C4-2B (cell line): ENCODE measurements at regions not wholly inside any gene's neighbourhood (a gene's known extent, or its start where the extent isn't known, plus 50 kb on each side); places are given as distances from the start of the nearest gene placed in this dataset.
"Not testable (repeated sequence)": the region's sequence is repeated elsewhere in the genome, so short reads cannot be mapped to it uniquely, and the experiment has no call there.

Source experiments
- H3K27ac ChIP-seq: fragments of 450-650 bp; 2 replicates; pipeline ENCODE4 v1.5.1; 2017
- ZFX ChIP-seq: fragments of 450-650 bp; IDR thresholded peaks from 2 replicates; pipeline ENCODE4 v1.6.1; 2017
- TF ChIP-seq, protein P1 (sequence below): fragments of 450-650 bp; conservative IDR thresholded peaks from 2 replicates; pipeline ENCODE4 v1.5.1; 2017; ENCODE audit warnings: mild to moderate bottlenecking

DNA sequence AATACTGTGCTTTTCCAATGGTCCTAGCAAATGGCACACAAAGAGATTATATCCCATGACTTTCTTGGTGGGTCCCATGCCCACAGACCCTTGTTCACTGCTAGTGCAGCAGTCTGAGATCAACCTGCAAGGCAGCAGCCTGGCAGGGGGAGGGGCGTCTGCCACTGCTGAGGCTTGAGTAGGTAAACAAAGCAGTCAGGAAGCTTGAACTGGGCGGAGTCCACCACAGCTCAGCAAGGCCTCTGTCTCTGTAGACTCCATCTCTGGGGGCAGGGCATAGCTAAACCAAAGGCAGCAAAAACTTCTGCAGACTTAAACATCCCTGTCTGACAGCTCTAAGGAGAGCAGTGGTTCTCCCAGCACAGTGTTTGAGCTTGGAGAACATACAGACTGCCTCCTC, 82.9 kb downstream of the ZNF737 start:
- H3K27ac ChIP-seq, result no peak overlapping the region
- TF ChIP-seq, protein P1, sequence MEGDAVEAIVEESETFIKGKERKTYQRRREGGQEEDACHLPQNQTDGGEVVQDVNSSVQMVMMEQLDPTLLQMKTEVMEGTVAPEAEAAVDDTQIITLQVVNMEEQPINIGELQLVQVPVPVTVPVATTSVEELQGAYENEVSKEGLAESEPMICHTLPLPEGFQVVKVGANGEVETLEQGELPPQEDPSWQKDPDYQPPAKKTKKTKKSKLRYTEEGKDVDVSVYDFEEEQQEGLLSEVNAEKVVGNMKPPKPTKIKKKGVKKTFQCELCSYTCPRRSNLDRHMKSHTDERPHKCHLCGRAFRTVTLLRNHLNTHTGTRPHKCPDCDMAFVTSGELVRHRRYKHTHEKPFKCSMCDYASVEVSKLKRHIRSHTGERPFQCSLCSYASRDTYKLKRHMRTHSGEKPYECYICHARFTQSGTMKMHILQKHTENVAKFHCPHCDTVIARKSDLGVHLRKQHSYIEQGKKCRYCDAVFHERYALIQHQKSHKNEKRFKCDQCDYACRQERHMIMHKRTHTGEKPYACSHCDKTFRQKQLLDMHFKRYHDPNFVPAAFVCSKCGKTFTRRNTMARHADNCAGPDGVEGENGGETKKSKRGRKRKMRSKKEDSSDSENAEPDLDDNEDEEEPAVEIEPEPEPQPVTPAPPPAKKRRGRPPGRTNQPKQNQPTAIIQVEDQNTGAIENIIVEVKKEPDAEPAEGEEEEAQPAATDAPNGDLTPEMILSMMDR, result no peak
- no peak for TF ChIP-seq ZFX

DNA sequence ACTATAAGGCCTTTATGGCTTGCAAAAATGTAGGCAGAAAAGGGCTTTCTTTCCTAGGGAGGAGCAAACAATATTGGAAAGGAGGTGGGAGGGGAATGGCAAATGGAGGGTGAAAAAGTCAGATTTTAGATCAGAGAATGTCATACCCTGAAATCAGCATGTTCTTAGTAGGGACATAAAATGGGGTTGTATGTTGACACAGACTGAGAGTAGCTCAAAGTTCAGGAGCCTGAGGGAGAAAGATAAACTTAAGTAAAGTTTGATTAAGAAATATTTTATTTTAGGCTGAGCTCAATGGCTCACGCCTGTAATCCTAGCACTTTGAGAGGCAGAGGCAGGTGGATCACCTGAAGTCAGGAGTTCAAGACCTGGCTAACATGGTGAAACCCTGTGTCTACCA, 83.8 kb downstream of the ZNF737 start:
- TF ChIP-seq, protein P1, result no peak
- TF ChIP-seq ZFX, result no peak
- no peak overlapping the region for H3K27ac ChIP-seq

DNA sequence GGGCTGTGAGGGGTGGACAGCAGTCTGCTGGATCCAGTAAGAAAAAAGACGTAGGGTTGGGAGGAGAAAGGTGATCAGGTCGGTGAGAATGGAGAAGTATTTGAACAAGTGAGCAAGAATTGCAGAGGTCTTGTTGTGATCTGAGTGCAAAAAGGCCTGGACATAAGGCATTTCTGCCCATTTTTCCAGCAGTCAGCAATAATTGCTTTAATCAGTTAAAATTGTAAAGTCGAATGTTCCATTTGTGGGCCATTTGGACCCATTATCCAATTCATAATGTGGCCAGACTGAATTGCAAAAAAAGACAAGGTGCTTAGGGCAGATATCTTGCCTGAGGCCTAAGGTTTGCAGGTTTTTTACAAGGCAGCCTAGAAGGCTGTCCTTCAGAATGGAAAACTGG, 86.1 kb downstream of the ZNF737 start:
- TF ChIP-seq, protein P1, result no peak
- no peak for TF ChIP-seq ZFX
- no peak overlapping the region for H3K27ac ChIP-seq

DNA sequence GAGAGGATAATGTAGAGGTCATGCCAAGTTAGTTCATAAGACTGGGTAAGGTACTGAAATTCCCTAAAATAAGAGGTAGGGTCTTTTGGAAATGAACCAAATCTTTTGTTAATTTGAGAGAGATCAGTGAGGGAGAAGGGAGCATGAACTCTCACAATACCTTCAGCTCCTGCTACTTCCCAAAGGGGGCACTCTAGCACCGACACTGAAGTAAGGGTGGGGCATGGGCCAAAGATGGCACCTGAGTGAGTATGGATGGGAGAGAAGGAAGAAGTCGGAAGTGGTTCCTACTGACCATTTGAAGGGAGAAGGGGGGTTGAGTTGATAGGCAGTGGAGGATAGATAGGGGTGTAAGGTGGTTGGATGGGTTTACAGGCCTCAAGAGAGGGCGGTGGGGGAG, 86.6 kb downstream of the ZNF737 start:
- TF ChIP-seq, protein P1, result no peak
- TF ChIP-seq ZFX, result no peak
- no peak overlapping the region for H3K27ac ChIP-seq

DNA sequence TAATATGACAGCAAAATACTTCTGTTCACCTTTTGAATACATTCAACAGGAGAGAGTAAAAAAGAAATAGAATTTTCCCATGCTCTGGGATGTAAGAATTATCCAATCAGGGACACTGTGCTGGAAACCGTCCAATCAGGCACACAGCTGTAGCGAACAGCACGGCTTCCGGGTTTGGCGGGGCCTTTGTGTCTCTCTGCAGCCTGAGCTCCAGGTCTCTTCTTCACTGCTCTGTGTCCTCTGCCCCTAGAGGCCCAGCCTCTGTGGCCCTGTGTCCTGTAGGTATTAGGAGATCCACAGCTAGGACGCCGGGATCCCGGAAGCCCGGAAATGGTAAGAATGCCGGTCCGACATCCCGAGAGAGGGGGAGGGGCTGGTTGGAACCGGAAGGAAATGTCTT, 92.7 kb downstream of the ZNF737 start:
- no peak overlapping the region for H3K27ac ChIP-seq
- no peak for TF ChIP-seq ZFX
- TF ChIP-seq, protein P1, result no peak

DNA sequence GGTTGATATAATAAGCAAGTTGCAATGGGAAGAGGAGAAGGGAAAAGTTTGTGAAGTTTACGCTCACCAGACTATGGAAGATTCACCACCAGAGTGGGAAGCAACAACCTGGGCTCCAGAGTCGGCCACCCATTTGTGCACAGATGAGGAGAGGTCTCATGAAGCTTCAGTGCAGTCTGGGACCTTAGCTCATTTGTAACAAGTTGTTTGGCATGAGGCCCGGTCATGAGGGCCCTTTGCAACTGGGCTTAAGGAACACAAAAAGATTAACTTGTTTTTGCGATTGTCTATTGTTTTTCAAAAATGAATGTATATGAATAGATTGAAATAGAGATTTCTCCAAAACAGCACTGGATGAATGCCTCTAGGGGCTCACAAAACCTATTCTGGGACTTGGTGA, 94.2 kb downstream of the ZNF737 start:
- H3K27ac ChIP-seq, result no peak overlapping the region
- TF ChIP-seq, protein P1, result no peak
- no peak for TF ChIP-seq ZFX

DNA sequence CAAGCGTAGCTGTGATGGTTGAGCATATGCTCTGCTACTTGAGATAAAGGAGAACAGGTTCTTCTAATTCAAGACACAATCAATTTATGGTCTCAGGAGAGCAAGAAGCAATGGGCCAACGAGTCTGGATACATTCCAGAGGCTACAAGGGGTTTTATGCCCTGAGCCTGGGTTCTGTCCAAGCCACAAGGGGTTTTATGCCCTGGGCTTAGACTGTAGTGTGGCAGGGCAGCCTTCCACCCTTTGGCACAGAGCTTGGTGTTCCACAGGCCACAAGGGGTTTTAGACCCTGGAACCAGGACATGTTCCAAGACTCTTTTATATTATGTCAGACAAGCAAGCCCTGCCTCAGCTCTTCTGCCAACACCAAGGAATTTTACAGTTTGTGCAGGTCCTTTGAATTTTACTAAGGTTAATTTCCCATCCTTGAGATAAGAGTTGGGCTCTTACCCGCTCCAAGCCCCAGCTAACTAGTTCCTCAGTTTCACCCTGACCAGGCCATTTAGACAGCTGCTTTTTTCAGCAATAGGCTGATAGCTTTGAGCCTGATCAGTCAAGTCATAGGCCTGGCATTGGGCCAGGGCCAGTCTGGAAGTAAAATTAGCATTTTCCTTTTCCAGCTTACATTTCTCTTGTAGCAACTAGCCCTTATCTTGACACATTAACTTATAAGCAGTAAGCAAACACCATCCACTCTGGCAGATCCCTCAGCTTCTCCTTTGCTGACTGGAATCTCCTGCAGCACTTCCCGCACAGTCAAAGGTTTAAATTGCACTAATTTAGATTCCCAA, 95.0 kb downstream of the ZNF737 start:
- no peak for TF ChIP-seq ZFX
- TF ChIP-seq, protein P1, result no peak
- H3K27ac ChIP-seq, result no peak overlapping the region

DNA sequence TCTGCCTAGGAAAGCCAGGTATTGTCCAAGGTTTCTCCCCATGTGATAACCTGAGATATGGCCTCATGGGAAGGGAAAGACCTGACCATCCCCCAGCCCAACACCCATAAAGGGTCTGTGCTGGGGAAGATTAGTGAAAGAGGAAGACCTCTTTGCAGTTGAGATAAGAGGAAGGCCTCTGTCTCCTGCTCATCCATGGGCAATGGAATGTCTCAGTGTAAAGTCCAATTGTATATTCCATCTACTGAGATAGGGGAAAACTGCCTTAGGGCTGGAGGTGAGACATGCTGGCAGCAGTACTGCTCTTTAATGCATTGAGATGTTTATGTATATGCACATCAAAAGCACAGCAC, 99.0 kb downstream of the ZNF737 start:
- H3K27ac ChIP-seq, result not testable (repeated sequence)

DNA sequence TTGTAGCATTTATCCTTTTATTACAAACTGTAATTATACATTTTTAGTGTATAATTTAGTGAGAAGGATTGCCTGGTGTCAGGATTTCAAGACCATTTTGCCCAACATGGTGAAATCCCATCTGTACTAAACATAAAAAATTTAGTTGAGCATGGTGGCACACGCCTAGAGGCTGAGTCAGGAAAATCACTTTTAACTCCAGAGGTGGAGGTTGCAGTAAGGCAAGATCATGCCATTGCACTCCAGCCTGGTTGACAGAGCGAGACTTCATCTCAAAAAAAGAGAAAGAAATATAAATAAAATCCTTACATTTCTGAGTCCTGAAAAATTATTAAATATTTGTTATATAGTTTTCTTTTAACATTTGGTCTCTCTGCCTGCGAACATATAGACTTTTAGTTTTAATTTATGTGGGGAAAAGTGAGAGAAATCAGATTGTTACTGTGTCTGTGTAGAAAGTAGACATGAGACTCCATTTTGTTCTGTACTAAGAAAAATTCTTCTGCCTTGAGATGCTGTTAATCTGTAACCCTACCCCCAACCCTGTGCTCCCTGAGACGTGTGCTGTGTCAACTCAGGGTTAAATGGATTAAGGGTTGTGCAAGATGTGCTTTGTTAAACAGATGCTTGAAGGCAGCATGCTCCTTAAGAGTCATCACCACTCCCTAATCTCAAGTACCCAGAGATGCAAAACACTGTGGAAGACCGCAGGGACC, 99.5 kb downstream of the ZNF737 start:
- H3K27ac ChIP-seq, result not testable (repeated sequence)
